ENCODE measurements at regions not wholly inside any gene's neighbourhood (a gene's known extent, or its start where the extent isn't known, plus 50 kb on each side); places are given as distances from the start of the nearest gene placed in this dataset.

DNA sequence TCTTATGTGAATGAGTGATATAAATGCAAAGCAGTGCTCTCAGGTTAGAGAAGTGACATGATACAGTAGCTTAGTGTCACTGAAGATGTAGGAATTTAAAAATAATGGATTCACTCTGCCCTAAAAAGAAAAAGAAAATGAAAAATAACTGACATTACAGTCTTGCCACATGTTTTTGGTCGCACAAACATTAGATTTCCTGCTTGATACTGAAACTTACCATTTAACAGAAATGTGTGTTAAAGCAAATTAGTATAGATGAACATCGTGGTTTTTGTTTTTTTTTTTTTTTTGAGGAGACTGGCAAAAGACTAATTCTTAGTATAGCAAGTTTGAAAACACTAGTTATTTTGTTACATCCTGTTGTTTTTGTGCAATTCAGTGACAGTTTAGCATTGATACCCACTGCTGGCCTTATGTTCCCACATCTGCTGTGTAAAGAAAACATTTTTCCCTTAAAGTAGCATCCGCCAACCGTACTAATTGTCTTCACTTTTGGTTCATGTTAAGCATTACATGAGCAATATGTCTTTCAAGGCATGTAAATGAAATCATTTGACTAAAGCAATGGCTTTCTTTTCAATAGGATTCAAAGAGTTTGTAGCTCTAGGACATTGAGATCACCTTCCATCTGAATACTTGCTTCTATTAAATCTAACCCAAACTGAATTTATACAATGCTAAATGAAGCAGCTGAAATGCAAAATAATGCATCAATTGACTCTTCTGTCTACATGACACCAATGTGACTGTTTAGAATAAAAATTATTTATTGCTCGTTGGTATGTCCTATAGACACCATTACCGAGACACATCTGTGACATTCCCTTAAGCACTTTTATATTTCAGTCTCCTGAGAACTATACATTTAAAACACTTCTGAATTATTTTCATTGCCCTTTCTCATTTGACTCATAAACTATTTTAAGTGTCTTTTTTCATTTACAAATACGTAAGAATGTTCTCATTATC, 859.1 kb downstream of the MAT2B start:
- Histone ChIP-seq H3K4me1 (ENCODE audit: control insufficient read depth, insufficient read depth, low read length) (no peaks in the 10 kb centered on the region), H3K4me3 (ENCODE audit: low read length) (no peak overlapping the region), H3K9me3 (ENCODE audit: control insufficient read depth, low read length) (no peaks in the 10 kb centered on the region), H3K36me3 (ENCODE audit: control insufficient read depth, insufficient read depth, low read length) (no peaks in the 10 kb centered on the region), H3K27me3 (ENCODE audit: control insufficient read depth, insufficient read depth, low read length) (no peaks in the 10 kb centered on the region), H3K9ac (ENCODE audit: low read length) (no peak overlapping the region)

- no peak overlapping the region for H3K9ac ChIP-seq (ENCODE audit: low read length)
- no peaks in the 10 kb centered on the region for H3K36me3 ChIP-seq (ENCODE audit: control insufficient read depth, insufficient read depth, low read length)
- no peaks in the 10 kb centered on the region for H3K4me1 ChIP-seq (ENCODE audit: control insufficient read depth, insufficient read depth, low read length)
- H3K27me3 ChIP-seq (ENCODE audit: control insufficient read depth, insufficient read depth, low read length), result no peaks in the 10 kb centered on the region
- no peaks in the 10 kb centered on the region for H3K9me3 ChIP-seq (ENCODE audit: control insufficient read depth, low read length)
- no peak overlapping the region for H3K4me3 ChIP-seq (ENCODE audit: low read length)
Measured at GRCh38 chr5:164370841-164371240, 865.4 kb downstream of the MAT2B start.

DNA sequence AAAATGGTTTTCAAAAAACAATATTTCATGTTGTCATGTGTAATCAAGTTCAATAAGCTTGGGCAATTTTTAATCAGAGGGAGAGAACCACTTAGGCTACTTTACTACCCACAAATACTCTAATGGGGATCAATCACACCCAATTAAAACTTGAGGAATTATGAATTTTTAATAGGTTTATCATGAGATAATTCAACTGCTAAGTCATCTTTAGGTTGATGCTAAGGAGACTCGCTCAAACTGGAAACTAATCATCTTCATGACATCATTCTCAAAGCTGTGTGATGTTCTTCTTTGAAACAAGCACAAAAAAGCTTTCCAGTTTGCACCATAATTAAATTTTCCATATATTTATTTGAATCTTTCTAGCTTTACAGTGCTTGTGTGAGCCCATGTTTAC, 867.5 kb downstream of the MAT2B start:
- no peak overlapping the region for H3K4me3 ChIP-seq (ENCODE audit: low read length)
- H3K9ac ChIP-seq (ENCODE audit: low read length), result no peak overlapping the region
- no peaks in the 10 kb centered on the region for H3K9me3 ChIP-seq (ENCODE audit: control insufficient read depth, low read length)
- H3K27me3 ChIP-seq (ENCODE audit: control insufficient read depth, insufficient read depth, low read length), result no peaks in the 10 kb centered on the region
- no peaks in the 10 kb centered on the region for H3K4me1 ChIP-seq (ENCODE audit: control insufficient read depth, insufficient read depth, low read length)
- no peaks in the 10 kb centered on the region for H3K36me3 ChIP-seq (ENCODE audit: control insufficient read depth, insufficient read depth, low read length)

- no peaks in the 10 kb centered on the region for H3K36me3 ChIP-seq (ENCODE audit: control insufficient read depth, insufficient read depth, low read length)
- H3K4me1 ChIP-seq (ENCODE audit: control insufficient read depth, insufficient read depth, low read length), result no peaks in the 10 kb centered on the region
- H3K27me3 ChIP-seq (ENCODE audit: control insufficient read depth, insufficient read depth, low read length), result no peaks in the 10 kb centered on the region
- H3K9ac ChIP-seq (ENCODE audit: low read length), result no peak overlapping the region
- H3K9me3 ChIP-seq (ENCODE audit: control insufficient read depth, low read length), result no peaks in the 10 kb centered on the region
- H3K4me3 ChIP-seq (ENCODE audit: low read length), result no peak overlapping the region
Measured at GRCh38 chr5:164373876-164374275, 868.5 kb downstream of the MAT2B start.

DNA sequence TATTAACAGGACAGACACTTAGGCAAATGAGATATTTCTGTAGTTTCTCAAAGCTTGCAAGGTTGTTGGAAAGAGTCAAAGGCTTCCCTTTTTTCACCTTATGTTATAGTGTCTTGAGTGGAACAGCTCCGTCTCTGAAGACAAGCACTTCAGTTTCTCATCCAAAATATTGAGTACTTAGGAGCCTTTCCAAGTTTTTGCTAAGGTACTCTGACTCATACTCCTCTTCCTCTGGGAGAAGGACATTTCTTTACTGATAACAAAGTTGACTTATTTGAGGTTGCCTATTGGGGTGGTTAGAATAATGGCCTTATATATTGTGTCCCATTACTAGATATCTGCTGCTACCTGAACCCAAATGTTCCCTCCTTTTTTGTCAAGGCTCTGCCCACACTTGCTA, 869.6 kb downstream of the MAT2B start:
- H3K9me3 ChIP-seq (ENCODE audit: control insufficient read depth, low read length), result no peaks in the 10 kb centered on the region
- no peaks in the 10 kb centered on the region for H3K27me3 ChIP-seq (ENCODE audit: control insufficient read depth, insufficient read depth, low read length)
- H3K36me3 ChIP-seq (ENCODE audit: control insufficient read depth, insufficient read depth, low read length), result no peaks in the 10 kb centered on the region
- H3K4me3 ChIP-seq (ENCODE audit: low read length), result no peak overlapping the region
- H3K4me1 ChIP-seq (ENCODE audit: control insufficient read depth, insufficient read depth, low read length), result no peaks in the 10 kb centered on the region
- no peak overlapping the region for H3K9ac ChIP-seq (ENCODE audit: low read length)

DNA sequence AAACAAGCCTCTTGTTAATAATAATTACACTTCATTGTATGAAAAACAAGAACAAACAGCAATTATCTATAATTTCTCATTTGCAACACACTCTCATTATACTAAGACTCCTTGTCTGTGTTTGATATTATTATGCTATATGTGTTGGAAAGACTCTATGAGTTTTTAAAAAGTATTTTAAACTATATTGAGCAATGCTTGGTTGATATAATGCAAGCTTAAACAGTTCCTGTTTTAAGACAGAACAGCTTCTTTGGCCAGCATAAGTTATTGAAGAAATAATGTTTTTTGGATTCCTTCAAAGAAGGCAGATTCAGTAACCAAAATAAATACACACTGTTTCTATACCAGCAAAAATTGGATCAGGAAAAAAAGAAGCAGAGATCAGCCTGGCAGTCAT, 871.4 kb downstream of the MAT2B start:
- H3K9ac ChIP-seq (ENCODE audit: low read length), result no peak overlapping the region
- no peak overlapping the region for H3K4me3 ChIP-seq (ENCODE audit: low read length)
- no peaks in the 10 kb centered on the region for H3K36me3 ChIP-seq (ENCODE audit: control insufficient read depth, insufficient read depth, low read length)
- no peaks in the 10 kb centered on the region for H3K4me1 ChIP-seq (ENCODE audit: control insufficient read depth, insufficient read depth, low read length)
- H3K27me3 ChIP-seq (ENCODE audit: control insufficient read depth, insufficient read depth, low read length), result no peaks in the 10 kb centered on the region
- no peaks in the 10 kb centered on the region for H3K9me3 ChIP-seq (ENCODE audit: control insufficient read depth, low read length)

- H3K36me3 ChIP-seq (ENCODE audit: control insufficient read depth, insufficient read depth, low read length), result no peaks in the 10 kb centered on the region
- no peaks in the 10 kb centered on the region for H3K4me1 ChIP-seq (ENCODE audit: control insufficient read depth, insufficient read depth, low read length)
- H3K9ac ChIP-seq (ENCODE audit: low read length), result no peak overlapping the region
- H3K9me3 ChIP-seq (ENCODE audit: control insufficient read depth, low read length), result no peaks in the 10 kb centered on the region
- no peaks in the 10 kb centered on the region for H3K27me3 ChIP-seq (ENCODE audit: control insufficient read depth, insufficient read depth, low read length)
- H3K4me3 ChIP-seq (ENCODE audit: low read length), result no peak overlapping the region
Measured at GRCh38 chr5:164377746-164378145, 872.3 kb downstream of the MAT2B start.

GRCh38 chr5:164383662-164384061, 878.2 kb downstream of the MAT2B start:
- Histone ChIP-seq H3K9ac (ENCODE audit: low read length) (no peak overlapping the region), H3K27me3 (ENCODE audit: control insufficient read depth, insufficient read depth, low read length) (no peaks in the 10 kb centered on the region), H3K36me3 (ENCODE audit: control insufficient read depth, insufficient read depth, low read length) (no peaks in the 10 kb centered on the region), H3K4me1 (ENCODE audit: control insufficient read depth, insufficient read depth, low read length) (no peaks in the 10 kb centered on the region), H3K9me3 (ENCODE audit: control insufficient read depth, low read length) (no peaks in the 10 kb centered on the region), H3K4me3 (ENCODE audit: low read length) (no peak overlapping the region)

- no peaks in the 10 kb centered on the region for H3K4me1 ChIP-seq (ENCODE audit: control insufficient read depth, insufficient read depth, low read length)
- H3K27me3 ChIP-seq (ENCODE audit: control insufficient read depth, insufficient read depth, low read length), result no peaks in the 10 kb centered on the region
- H3K36me3 ChIP-seq (ENCODE audit: control insufficient read depth, insufficient read depth, low read length), result no peaks in the 10 kb centered on the region
- H3K9me3 ChIP-seq (ENCODE audit: control insufficient read depth, low read length), result no peaks in the 10 kb centered on the region
- H3K4me3 ChIP-seq (ENCODE audit: low read length), result no peak overlapping the region
- H3K9ac ChIP-seq (ENCODE audit: low read length), result no peak overlapping the region
Measured at GRCh38 chr5:164392531-164392930, 887.1 kb downstream of the MAT2B start.

- H3K4me3 ChIP-seq (ENCODE audit: low read length), result no peak overlapping the region
- no peak overlapping the region for H3K9ac ChIP-seq (ENCODE audit: low read length)
- H3K9me3 ChIP-seq (ENCODE audit: control insufficient read depth, low read length), result no peaks in the 10 kb centered on the region
- H3K36me3 ChIP-seq (ENCODE audit: control insufficient read depth, insufficient read depth, low read length), result no peaks in the 10 kb centered on the region
- H3K27me3 ChIP-seq (ENCODE audit: control insufficient read depth, insufficient read depth, low read length), result no peaks in the 10 kb centered on the region
- H3K4me1 ChIP-seq (ENCODE audit: control insufficient read depth, insufficient read depth, low read length), result no peaks in the 10 kb centered on the region
Measured at GRCh38 chr5:164394686-164395194, 889.3 kb downstream of the MAT2B start.

DNA sequence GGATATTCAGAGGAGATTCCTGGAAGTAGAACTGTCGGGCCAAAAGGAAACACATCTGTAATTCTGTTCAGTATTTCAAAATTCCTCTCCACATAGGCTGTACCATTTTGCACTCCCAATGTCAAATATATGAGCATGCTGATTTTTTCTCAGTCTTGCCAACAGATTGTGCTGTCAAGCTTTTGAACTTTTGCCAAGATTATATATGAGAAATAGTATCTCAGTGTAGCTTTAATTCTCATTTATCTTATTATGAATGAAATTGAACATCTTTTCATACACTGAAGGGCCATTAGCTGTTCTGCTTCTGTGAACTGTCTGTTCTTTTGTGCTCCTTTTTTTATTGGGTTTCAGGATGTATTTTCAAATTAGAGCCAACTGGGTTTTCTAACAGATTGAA, 907.1 kb downstream of the MAT2B start:
- H3K9me3 ChIP-seq (ENCODE audit: control insufficient read depth, low read length), result no peaks in the 10 kb centered on the region
- no peaks in the 10 kb centered on the region for H3K4me1 ChIP-seq (ENCODE audit: control insufficient read depth, insufficient read depth, low read length)
- no peaks in the 10 kb centered on the region for H3K27me3 ChIP-seq (ENCODE audit: control insufficient read depth, insufficient read depth, low read length)
- no peak overlapping the region for H3K4me3 ChIP-seq (ENCODE audit: low read length)
- H3K9ac ChIP-seq (ENCODE audit: low read length), result no peak overlapping the region
- no peaks in the 10 kb centered on the region for H3K36me3 ChIP-seq (ENCODE audit: control insufficient read depth, insufficient read depth, low read length)

GRCh38 chr5:164420161-164420560, 914.7 kb downstream of the MAT2B start:
- Histone ChIP-seq H3K27me3 (ENCODE audit: control insufficient read depth, insufficient read depth, low read length) (no peaks in the 10 kb centered on the region), H3K9me3 (ENCODE audit: control insufficient read depth, low read length) (no peaks in the 10 kb centered on the region), H3K4me1 (ENCODE audit: control insufficient read depth, insufficient read depth, low read length) (no peaks in the 10 kb centered on the region), H3K36me3 (ENCODE audit: control insufficient read depth, insufficient read depth, low read length) (no peaks in the 10 kb centered on the region), H3K4me3 (ENCODE audit: low read length) (no peak overlapping the region), H3K9ac (ENCODE audit: low read length) (no peak overlapping the region)

Data from mucosa of stomach (tissue), 1 donor.